Tibial nerve (tissue), 4 donors: ENCODE measurements at regions not wholly inside any gene's neighbourhood (a gene's known extent, or its start where the extent isn't known, plus 50 kb on each side); places are given as distances from the start of the nearest gene placed in this dataset.

Experiments
- EP300 ChIP-seq, 2 donors: sonication (generic); formaldehyde crosslinking; IDR thresholded peaks; one replicate each; pipeline ENCODE4 v1.6.1; 2017; ENCODE audit warnings: antibody characterized with exemption in 2 of 2, mild to moderate bottlenecking in 1 of 2
- TF ChIP-seq, protein P1 (sequence below), 5 experiments: fragments of 200-600 bp in 3 of 5; fragments of 450-650 bp in 2 of 5; sonication (generic) in 3 of 5; IDR thresholded peaks; one replicate each; pipeline ENCODE4 v1.5.1; 2016 to 2019; ENCODE audit warnings: antibody characterized with exemption in 5 of 5, mild to moderate bottlenecking in 3 of 5, moderate library complexity in 2 of 5

- TF ChIP-seq, protein P1, sequence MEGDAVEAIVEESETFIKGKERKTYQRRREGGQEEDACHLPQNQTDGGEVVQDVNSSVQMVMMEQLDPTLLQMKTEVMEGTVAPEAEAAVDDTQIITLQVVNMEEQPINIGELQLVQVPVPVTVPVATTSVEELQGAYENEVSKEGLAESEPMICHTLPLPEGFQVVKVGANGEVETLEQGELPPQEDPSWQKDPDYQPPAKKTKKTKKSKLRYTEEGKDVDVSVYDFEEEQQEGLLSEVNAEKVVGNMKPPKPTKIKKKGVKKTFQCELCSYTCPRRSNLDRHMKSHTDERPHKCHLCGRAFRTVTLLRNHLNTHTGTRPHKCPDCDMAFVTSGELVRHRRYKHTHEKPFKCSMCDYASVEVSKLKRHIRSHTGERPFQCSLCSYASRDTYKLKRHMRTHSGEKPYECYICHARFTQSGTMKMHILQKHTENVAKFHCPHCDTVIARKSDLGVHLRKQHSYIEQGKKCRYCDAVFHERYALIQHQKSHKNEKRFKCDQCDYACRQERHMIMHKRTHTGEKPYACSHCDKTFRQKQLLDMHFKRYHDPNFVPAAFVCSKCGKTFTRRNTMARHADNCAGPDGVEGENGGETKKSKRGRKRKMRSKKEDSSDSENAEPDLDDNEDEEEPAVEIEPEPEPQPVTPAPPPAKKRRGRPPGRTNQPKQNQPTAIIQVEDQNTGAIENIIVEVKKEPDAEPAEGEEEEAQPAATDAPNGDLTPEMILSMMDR (IDR thresholded peaks at IDR 0.05) = no peak
- TF ChIP-seq EP300 (IDR thresholded peaks at IDR 0.05) = no peak
Observed at GRCh38 chr5:30561771-30562170, 631.7 kb upstream of the CDH6 start.
